NB4 (cell line): ENCODE measurements at regions not wholly inside any gene's neighbourhood (a gene's known extent, or its start where the extent isn't known, plus 50 kb on each side); places are given as distances from the start of the nearest gene placed in this dataset.

Experiments
- DNase-seq: peaks from one replicate; pipeline ENCODE4 v3.0.0; 2010; ENCODE audit warnings: low read depth
- H3K4me3 ChIP-seq: one replicate; pipeline ENCODE4 v1.5.1; 2011; ENCODE audit warnings: mild to moderate bottlenecking, low read depth, low read length, moderate library complexity
- CTCF ChIP-seq: IDR thresholded peaks from one replicate; pipeline ENCODE4 v1.5.1; 2012; ENCODE audit warnings: low read depth, low read length
- MAX ChIP-seq: IDR thresholded peaks from 2 replicates; pipeline ENCODE4 v1.6.1; 2011; ENCODE audit warnings: low read depth, low read length
- MYC ChIP-seq: IDR thresholded peaks from 2 replicates; pipeline ENCODE4 v1.6.1; 2011; ENCODE audit warnings: low read depth, low read length
- POLR2A ChIP-seq: IDR thresholded peaks from 2 replicates; pipeline ENCODE4 v1.6.1; 2011; ENCODE audit warnings: mild to moderate bottlenecking; ENCODE audit not compliant: insufficient read length; ENCODE audit errors: extremely low read depth

DNA sequence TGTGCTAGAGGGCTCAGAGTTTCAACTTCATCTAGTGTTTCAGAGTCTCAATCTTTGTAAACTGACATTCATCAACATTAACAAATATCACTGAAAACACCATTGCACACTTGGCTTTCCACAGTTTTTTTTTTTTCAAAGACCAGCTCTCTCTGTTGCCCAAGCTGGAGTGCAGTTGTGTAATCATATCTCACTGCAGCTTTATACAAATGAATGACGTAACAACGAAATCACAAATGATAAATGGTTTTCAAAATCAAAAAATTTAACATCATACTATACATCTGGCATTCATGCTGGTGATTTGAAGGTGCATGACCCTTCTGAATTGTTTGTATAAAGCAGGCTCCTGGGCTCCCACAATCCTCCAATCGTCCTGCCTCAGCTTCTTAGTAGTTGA is 248.0 kb upstream of the TMTC4 start:
- no peak for DNase-seq
- H3K4me3 ChIP-seq: no peak overlapping the region
- TF ChIP-seq CTCF (no peak), MAX (no peak), POLR2A (no peak), MYC (no peak)

- TF ChIP-seq MAX (no peak), POLR2A (no peak), CTCF (no peak), MYC (no peak)
- DNase-seq: no peak
- H3K4me3 ChIP-seq: no peak overlapping the region
These were observed 246.5 kb upstream of the TMTC4 start for GRCh38 chr13:100921139-100921538.

DNA sequence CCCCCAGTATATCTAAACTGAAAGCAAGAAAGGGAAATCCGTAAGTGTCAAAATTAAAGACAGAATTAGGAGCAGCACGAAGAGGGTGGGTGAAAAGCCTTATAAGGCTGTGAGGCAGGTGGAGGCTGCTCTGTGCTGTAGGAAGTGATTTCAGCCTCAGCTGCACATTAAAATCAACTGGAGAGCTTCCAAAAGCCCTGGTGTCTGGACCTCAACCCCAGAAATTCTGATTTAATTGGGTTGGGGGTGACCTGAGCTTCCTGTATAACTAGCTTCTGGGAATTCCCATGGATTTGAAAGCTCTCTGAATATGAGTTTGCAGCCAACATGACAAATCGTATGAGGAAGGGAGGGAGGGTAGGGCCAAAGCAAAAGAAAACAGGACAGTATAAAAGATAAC is 242.4 kb upstream of the TMTC4 start:
- no peak overlapping the region for H3K4me3 ChIP-seq
- DNase-seq: no peak
- no peak for TF ChIP-seq MYC
- TF ChIP-seq CTCF: no peak
- TF ChIP-seq POLR2A: no peak
- no peak for TF ChIP-seq MAX

- no peak overlapping the region for H3K4me3 ChIP-seq
- DNase-seq: no peak
- no peak for TF ChIP-seq MYC
- TF ChIP-seq MAX: no peak
- no peak for TF ChIP-seq POLR2A
- TF ChIP-seq CTCF: no peak
These were observed 238.5 kb upstream of the TMTC4 start for GRCh38 chr13:100913143-100913542.

DNA sequence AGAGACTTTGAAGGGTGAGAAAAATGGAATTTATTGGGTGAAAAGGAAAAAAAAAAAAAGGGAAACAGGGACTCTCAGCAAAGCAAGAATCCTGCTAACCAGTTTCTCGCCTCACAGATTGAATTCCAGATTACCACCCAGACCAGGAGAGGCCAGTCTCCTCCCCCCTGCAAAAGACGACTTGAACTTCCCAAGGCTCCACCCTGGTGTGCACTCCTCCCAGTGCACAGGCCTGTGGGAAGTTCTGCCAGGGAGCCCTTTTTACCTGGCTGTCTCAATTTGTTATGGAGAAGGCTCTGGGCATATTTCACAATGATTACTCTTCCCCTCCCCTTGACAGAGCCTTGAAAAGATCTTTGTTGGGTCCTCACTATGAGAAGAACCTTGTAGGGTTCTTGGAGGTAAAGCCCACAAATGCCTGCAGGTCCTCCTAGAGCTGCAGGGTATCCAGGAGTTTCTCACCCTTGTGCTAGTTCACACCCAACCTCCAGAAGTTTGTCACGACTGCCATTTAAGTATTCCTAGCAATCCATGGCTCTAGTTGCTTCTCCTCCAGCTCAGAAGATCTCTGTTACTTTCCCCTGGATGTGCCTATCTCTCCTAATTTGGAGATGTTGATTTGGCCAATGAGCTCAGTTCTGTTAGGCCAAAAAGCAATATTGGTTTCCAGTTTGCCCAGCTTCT is 229.8 kb upstream of the TMTC4 start:
- no peak for DNase-seq
- no peak overlapping the region for H3K4me3 ChIP-seq
- TF ChIP-seq POLR2A: no peak
- no peak for TF ChIP-seq CTCF
- no peak for TF ChIP-seq MYC
- TF ChIP-seq MAX: no peak
